GM18951 (cell line): ENCODE measurements at regions not wholly inside any gene's neighbourhood (a gene's known extent, or its start where the extent isn't known, plus 50 kb on each side); places are given as distances from the start of the nearest gene placed in this dataset.

Source experiments
- POLR2A ChIP-seq: IDR thresholded peaks from 4 replicates; pipeline ENCODE4 v1.6.1; 2011; ENCODE audit warnings: mild to moderate bottlenecking; ENCODE audit not compliant: insufficient read length, insufficient read depth; ENCODE audit errors: extremely low read depth
- in situ Hi-C: fragments of 300-500 bp; cut with MboI; formaldehyde crosslinking; loops from one replicate; pipeline ENCODE4 v1.12.0; 2022; ENCODE audit warnings: low sequenced_read_pairs, mixed read lengths, inconsistent platforms; ENCODE audit not compliant: unreplicated experiment

GRCh38 chr1:221832617-221833016, 90.7 kb upstream of the DUSP10 start:
- TF ChIP-seq POLR2A, result no peak
- in situ Hi-C loops, result no loop called here

GRCh38 chr1:221832151-221832550, 90.3 kb upstream of the DUSP10 start:
- in situ Hi-C loops, result no loop called here
- no peak for TF ChIP-seq POLR2A

DNA sequence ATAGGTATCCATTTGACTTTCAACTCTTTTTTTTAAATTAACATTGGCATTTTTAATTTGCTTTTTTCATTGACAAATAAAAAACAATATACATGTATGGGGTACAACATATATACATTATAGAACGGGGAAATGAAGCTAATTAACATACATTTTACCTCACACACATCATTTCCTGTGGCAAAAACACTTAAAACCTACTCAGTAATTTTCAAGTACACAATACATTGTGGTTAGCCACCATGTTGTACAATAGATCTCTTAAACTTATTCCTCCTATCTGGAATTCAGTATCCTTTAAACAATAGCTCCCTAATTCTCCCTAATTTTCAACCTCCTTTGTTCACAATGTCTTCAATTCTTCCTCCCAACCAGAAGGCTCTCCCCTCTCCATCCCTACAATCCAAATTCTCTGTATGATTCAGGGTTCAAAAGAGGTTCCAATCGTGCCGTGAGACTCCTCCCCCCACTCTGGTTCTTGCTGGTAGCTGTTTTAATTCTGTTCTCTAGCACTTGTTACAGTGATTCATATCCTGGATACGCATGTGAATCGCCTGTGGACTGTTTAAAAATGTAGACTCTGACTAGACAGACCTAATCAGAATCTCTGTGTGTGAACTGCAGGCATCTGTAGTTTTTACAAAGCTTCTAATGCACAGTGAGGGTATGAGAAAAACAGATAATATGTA, 87.6 kb upstream of the DUSP10 start:
- in situ Hi-C loops, result no loop called here

DNA sequence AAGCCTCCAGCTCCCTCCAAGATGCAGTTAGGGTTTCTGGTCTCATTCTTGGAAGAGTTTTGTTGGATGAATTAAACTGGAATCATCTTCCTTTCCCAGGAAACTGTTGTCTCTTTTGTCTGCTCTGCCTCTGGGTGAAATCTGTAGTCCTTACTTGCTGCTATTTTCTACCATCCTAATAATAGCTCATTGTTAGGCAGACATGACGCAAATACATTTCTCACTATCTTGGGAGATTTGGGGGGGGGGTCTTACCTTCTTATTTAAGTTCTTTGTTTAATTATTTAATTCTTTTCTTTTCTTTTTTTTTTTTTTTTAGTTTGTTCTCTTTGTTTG, 85.4 kb upstream of the DUSP10 start:
- in situ Hi-C loops, result no loop called here
- no peak for TF ChIP-seq POLR2A

More for the DNA sequence above, 87.6 kb upstream of the DUSP10 start:
- no peak for TF ChIP-seq POLR2A

- in situ Hi-C loops, result no loop called here
- no peak for TF ChIP-seq POLR2A
Observed at GRCh38 chr1:221824909-221825308, 83.0 kb upstream of the DUSP10 start.

GRCh38 chr1:221824025-221824424, 82.1 kb upstream of the DUSP10 start:
- in situ Hi-C loops, result no loop called here
- TF ChIP-seq POLR2A, result no peak

DNA sequence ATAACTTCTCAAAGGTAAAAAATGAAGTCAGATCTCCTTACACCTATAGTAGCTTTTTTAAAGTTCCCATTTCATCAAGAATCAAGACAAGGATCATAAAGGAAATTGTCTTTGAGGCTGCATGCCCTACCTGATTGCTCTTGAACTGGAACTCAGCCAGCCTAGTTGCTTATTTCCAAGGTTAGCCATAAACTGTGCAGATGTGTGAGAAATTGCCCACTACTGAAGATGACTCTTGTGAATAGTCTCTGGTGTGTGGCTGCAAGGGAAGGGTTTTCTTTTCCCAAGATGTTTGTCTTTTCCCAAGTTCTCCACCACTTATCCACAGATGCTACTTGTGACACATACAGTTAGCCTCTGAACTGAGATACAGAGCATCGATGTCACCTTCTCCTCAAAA, 81.7 kb upstream of the DUSP10 start:
- in situ Hi-C loops, result no loop called here
- no peak for TF ChIP-seq POLR2A

DNA sequence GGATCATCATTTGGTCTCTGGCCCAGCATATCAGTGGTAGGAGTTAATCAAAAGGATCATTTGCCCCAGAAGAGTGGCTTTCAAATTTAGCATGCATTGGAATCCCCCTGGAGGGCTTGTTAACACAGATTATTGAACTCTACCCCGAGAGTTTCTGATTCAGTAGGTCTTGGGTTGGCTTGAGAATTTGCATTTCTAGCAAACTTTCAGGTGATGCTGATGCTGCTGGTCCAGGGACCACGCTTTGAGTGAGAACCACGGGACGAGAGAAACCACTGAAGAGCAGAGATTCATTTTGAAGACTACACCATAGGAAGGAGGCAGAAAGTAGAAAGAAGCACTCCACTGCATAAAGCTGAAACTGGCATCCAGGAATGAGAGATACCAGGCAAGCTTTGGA, 81.3 kb upstream of the DUSP10 start:
- TF ChIP-seq POLR2A, result no peak
- in situ Hi-C loops, result no loop called here

DNA sequence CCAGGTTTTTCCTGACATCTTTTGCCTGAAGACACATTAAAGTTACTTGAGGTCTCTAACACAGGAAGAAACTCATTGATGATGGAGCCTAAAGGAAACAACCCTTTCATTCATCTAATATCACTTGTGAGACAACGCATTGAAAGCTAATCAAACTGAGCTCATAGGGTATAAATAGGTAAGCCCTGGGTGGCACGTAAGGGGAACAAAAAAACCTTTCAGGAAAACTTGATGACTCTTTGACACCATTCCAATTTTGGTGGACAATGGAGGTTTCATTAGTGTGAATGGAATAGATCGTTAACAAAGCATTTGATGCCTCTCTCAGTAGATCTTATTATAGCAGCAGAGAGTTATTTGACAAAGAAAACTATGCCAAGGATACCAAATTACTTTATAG, 80.7 kb upstream of the DUSP10 start:
- no peak for TF ChIP-seq POLR2A
- in situ Hi-C loops, result no loop called here

- in situ Hi-C loops, result no loop called here
- TF ChIP-seq POLR2A, result no peak
Observed at GRCh38 chr1:221816899-221817298, 75.0 kb upstream of the DUSP10 start.

DNA sequence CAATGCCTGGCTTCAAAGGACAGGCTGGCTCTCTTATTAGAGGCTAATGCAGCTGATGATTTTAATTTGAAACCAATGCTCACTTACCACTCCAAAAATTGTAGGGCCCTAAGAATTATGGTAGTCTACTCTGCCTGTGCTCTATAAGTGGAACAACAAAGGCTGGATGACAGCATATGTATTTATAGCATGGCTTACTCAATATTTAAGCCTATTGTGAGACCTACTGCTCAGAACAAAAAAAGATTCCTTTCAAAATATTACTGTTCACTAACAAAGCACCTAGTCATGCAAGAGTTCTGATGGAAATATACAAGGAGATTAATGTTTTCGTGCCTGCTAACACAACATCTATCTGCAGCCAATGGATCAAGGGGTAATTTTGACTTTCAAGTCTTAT, 73.8 kb upstream of the DUSP10 start:
- no peak for TF ChIP-seq POLR2A
- in situ Hi-C loops, result no loop called here

DNA sequence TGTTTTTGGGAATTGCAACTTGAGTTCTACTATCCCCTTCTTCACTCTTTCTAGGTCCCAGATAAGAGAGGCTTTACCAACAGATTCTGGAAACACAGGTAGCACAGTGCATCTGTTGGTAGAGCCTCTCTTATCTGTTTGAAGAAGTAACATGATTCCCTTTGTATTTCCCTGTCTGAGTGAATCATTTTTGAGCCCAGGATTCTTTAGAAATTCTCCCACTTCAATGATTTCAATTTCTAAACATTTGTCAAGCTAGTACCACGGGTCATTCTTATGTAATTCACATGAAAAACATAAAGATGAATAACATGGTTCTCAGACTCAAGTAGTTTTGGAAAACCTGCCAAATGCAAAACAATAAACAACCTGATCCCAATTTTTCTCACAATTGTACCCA, 72.0 kb upstream of the DUSP10 start:
- in situ Hi-C loops, result no loop called here
- TF ChIP-seq POLR2A, result no peak

- TF ChIP-seq POLR2A, result no peak
- in situ Hi-C loops, result no loop called here
Observed at GRCh38 chr1:221812905-221813597, 71.2 kb upstream of the DUSP10 start.

DNA sequence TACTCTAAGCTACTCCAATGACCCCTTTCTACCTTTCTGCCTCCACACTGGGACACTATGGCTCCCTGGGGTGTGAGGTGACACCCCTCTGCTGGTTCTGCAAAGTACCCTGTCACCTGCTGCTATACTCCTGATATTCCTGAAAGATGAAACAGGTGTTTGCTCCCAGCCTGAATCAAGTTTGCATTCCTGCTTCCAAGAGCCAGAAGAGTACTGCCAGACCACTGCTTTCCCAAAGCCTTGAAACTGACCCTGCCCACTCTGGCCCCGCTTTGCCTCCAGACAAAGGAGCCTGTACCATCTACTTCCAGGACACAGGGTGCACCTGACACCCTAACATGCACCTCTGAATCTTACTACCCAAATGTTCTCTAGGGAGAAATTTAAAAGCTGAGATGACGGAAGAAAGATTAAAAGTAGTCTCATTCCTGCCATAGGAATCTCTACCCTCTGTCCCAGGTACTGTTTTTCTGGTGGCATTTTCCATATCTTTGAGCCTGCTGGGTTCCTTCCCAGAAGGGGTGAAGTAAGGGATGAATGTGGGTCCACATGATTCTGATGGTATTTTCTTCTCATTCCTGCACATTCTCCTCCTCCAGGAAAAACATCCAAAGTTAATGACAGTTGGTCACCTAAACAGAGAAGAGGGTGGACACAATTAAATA, 70.3 kb upstream of the DUSP10 start:
- in situ Hi-C loops, result no loop called here
- TF ChIP-seq POLR2A, result no peak
